Stimulated activated CD4-positive, alpha-beta T cell treated with anti-CD3 and anti-CD28 coated beads, Interleukin-15, amount 100 ng/mL, for 24 hours (primary cell): ENCODE measurements at regions not wholly inside any gene's neighbourhood (a gene's known extent, or its start where the extent isn't known, plus 50 kb on each side); places are given as distances from the start of the nearest gene placed in this dataset.

ENCODE experiments used
- DNase-seq: peaks from one replicate; pipeline ENCODE4 v3.0.0-alpha.2; 2020

- DNase-seq = no peak
Measured at GRCh38 chr12:125593269-125593668, 528.0 kb downstream of the AACS start.

DNA sequence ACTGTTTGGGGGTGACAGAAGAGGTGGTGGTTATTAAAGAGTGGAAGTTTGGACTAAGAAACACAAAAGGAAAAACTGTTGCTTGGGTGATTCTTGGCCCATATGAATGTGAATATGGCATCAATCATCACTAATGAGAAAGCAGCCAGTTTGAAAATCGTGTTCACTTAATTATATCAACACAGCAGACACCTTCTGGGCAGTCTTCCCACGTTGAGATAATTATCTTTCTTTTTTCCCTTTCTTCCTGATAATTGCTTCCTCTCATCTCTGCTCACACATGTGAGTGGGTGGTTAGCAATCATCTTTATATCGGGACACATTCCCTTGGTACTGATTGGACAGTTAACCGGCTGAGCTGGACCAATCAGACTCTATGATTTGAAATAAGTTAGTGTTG is 539.7 kb downstream of the AACS start:
- DNase-seq = no peak

- DNase-seq = no peak
Measured at GRCh38 chr12:125606312-125606711, 541.1 kb downstream of the AACS start.

GRCh38 chr12:125610292-125610691 is 545.1 kb downstream of the AACS start:
- no peak for DNase-seq

- DNase-seq = no peak
Measured at GRCh38 chr12:125610971-125611370, 545.7 kb downstream of the AACS start.

DNA sequence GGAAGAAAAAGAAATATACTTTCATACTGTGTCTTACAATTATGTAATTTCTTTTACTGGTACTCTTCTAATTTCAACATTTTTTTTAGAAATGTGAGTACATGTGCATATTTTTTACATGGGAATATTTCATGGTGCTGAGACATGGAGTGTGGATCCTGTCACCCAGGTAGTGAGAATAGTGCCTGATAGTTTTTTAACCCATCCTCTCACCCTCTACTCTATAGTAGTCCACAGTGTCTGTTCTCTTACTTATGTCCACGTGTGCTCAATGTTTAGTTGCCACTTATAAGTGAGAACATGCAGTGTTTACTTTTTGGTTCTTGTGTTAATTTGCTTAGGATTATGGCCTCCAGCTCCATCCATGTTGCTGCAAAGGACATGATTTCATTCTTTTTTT is 548.8 kb downstream of the AACS start:
- no peak for DNase-seq

GRCh38 chr12:125619723-125620122 is 554.5 kb downstream of the AACS start:
- DNase-seq = no peak

- DNase-seq = no peak
Measured at GRCh38 chr12:125633686-125634085, 568.5 kb downstream of the AACS start.

- DNase-seq = no peak
Measured at GRCh38 chr12:125634813-125635212, 569.6 kb downstream of the AACS start.

- no peak for DNase-seq
Measured at GRCh38 chr12:125639826-125640225, 574.6 kb downstream of the AACS start.

GRCh38 chr12:125643055-125643454 is 577.8 kb downstream of the AACS start:
- DNase-seq = no peak

DNA sequence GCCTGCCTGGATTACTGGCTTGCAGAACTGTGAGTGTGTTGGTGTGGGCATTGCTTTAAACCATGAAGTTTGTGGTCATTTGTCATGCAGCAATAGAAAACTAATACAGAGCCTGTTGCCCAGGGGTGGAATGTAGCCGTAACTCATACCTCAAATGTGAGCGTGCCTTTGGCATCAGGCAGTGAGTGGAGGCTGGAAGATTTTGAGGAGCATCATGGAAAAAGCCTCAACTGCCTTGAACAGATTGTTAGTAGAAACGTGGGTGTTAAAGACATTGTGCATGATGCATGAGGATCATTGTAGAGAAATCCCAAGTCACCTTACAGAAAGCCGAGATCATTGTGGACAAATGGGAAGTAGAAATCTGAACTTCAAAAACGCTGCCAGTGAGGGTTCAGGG is 580.5 kb downstream of the AACS start:
- DNase-seq = no peak

GRCh38 chr12:125650587-125650986 is 585.4 kb downstream of the AACS start:
- no peak for DNase-seq

DNA sequence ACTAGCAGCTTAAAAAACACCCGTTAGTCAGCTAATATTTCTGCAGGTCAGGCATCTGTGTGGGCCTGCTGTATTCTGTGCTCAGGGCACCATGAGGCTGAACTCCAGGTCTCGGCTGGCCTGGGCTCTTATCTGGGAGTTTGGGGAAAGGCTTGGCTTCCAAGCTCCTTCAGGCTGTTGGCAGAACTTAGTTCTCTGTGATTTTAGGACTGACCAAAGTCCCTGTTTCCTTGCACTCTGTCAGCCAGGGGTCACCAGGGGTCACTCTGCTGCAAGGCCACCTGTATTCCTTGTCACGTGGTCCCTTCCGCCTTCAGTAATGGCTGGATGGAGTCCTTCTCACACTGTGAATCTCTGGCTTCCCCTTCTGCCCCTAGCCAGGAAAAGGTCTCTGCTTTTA is 586.4 kb downstream of the AACS start:
- DNase-seq = no peak

- no peak for DNase-seq
Measured at GRCh38 chr12:125652681-125653080, 587.4 kb downstream of the AACS start.

GRCh38 chr12:125657681-125658080 is 592.4 kb downstream of the AACS start:
- no peak for DNase-seq

GRCh38 chr12:125674554-125675338 is 609.5 kb downstream of the AACS start:
- no peak for DNase-seq

DNA sequence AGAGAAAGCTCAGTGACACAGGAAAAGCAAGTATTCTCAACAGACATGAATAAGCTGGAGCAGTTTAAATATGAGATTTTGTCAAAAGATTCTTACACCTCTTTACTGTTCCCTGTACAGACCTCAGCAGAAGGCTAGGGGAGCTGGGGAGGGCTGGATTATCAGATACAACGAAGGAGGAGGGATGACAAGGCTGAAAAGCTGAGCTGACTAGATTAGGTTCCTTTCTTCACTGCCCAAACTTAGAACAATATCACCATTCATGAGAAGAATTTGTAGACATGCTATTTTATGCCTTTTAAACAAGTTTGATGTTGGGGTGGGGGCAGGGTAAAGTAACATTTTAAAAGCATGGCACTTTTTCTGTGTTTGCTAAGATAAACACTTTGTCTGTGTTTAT is 611.1 kb downstream of the AACS start:
- no peak for DNase-seq

- DNase-seq = no peak
Measured at GRCh38 chr12:125677829-125678228, 612.6 kb downstream of the AACS start.

- no peak for DNase-seq
Measured at GRCh38 chr12:125678589-125678993, 613.4 kb downstream of the AACS start.

- peak; percentile 63 for DNase-seq
Measured at GRCh38 chr12:125683748-125684381, 618.6 kb downstream of the AACS start.

DNA sequence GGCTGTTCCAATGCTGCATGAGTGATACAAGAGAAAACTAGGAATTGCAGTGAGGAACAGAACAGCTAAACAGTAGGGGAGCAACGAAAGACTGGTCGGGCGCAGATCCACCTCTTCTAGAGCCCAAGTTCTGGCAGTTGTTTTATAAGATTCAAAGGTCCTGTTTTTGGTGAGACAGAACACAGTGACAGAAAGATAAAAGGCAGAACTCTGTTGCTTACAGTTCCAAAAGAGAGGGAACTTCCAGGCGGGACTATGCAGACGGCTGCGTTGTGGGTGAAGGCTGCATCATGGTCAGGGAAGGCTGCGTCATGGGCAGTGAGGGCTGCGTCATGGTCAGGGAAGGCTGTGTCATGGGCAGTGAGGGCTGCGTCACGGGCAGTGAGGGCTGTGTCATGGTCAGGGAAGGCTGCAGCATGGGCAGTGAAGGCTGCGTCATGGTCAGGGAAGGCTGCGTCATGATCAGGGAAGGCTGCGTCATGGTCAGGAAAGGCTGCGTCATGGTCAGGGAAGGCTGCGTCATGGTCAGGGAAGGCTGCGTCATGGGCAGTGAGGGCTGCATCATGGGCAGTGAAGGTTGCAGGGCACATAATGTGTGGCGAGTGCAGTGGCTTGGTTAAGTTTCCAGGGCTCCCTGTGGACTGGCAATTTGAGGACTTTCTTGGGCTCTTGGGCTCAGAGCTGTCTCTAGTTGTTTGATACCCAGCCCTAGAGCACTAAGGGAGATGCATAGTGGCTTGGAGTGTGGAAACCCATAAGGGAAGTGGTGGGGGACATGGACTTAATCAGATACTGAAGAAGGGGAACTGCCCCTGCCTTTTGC is 619.9 kb downstream of the AACS start:
- no peak for DNase-seq

GRCh38 chr12:125685915-125686314 is 620.7 kb downstream of the AACS start:
- DNase-seq = no peak

DNA sequence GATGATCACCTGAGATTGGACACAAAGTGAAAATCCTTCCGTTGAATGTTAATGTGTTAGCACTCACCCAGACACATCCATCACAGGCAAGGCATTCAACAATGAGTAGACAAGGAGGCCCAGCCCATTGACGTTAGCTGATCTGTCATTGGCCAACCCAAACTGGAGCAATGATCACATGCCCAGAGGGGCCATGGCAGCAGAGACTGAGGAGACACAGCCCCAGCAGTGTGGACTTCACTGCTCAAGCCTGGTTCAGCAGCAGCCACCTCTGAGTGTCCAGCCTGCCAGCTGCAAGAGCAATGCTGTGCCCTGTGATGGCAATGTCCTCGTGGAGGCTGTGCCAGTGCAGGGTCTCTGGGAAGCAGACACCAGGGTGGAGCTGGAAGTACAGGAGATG is 622.2 kb downstream of the AACS start:
- DNase-seq = no peak
